B cell (primary cell): ENCODE measurements at regions not wholly inside any gene's neighbourhood (a gene's known extent, or its start where the extent isn't known, plus 50 kb on each side); places are given as distances from the start of the nearest gene placed in this dataset.

ENCODE experiments used
- ATAC-seq: fragments of 200-7000 bp; cut with Tn5 transposase; one replicate; pipeline ENCODE4 v1.10.0; 2021; ENCODE audit warnings: low read depth, mild to moderate bottlenecking, moderate number of reproducible peaks, moderate library complexity
- CTCF ChIA-PET: fragments of 350-600 bp; sonication (Branson Sonifier 250); formaldehyde crosslinking; loops from one replicate; lab custom pipeline; 2021; ENCODE audit warnings: antibody characterized with exemption, inconsistent platforms; lab: Charles Lee
- POLR2A ChIA-PET: fragments of 350-600 bp; sonication (Branson Sonifier 250); formaldehyde crosslinking; loops from one replicate; lab custom pipeline; 2021; ENCODE audit warnings: antibody characterized with exemption; lab: Charles Lee
- DNase-seq: peaks from one replicate; pipeline ENCODE4 v3.0.0; 2013
- H2AFZ ChIP-seq: 2 replicates; pipeline ENCODE4 v1.6.1; 2012; ENCODE audit warnings: mild to moderate bottlenecking, low read depth, low read length; ENCODE audit not compliant: insufficient read depth, poor library complexity, severe bottlenecking
- H3K27ac ChIP-seq, 2 donors: 1 replicate in 1 of 2; 2 replicates in 1 of 2; pipeline ENCODE4 v1.5.1; 2012 to 2013; ENCODE audit warnings: low read length in 2 of 2, mild to moderate bottlenecking in 2 of 2, moderate library complexity in 1 of 2
- H3K27me3 ChIP-seq, 4 experiments: fragments of 200-600 bp in 1 of 4; sonication (generic) in 1 of 4; replicated peaks in 1 of 4; 1 replicate in 2 of 4; 2 replicates in 2 of 4; pipeline versions ENCODE4 v1.6.1 to v1.7.0; 2013 to 2016; ENCODE audit warnings: low read length in 3 of 4, mild to moderate bottlenecking in 2 of 4, mixed read lengths in 1 of 4, moderate library complexity in 1 of 4; ENCODE audit not compliant: insufficient read depth in 4 of 4, control insufficient read depth in 3 of 4; ENCODE audit errors: control extremely low read depth in 1 of 4
- H3K36me3 ChIP-seq, 2 experiments: replicated peaks in 1 of 2; 1 replicate in 1 of 2; 2 replicates in 1 of 2; pipeline versions ENCODE4 v1.6.1 to v1.7.1; 2013; ENCODE audit warnings: low read length in 1 of 2; ENCODE audit not compliant: insufficient read depth in 2 of 2, control insufficient read depth in 1 of 2; ENCODE audit errors: control extremely low read depth in 1 of 2, extremely low read depth in 1 of 2
- H3K4me1 ChIP-seq, 2 donors: fragments of 200-600 bp in 1 of 2; sonication (generic) in 1 of 2; 1 replicate in 1 of 2; 2 replicates in 1 of 2; pipeline versions ENCODE4 v1.5.1 to v1.6.1; 2013 to 2017; ENCODE audit warnings: low read length in 2 of 2; ENCODE audit not compliant: control insufficient read depth in 2 of 2, insufficient read depth in 2 of 2
- H3K4me2 ChIP-seq: replicated peaks from 2 replicates; pipeline ENCODE3; 2012; ENCODE audit warnings: mild to moderate bottlenecking, low read depth, low read length; ENCODE audit not compliant: poor library complexity, severe bottlenecking
- H3K4me3 ChIP-seq, 5 experiments: fragments of 200-600 bp in 1 of 5; sonication (generic) in 1 of 5; 1 replicate in 3 of 5; 2 replicates in 2 of 5; pipeline versions ENCODE4 v1.5.1 to v1.7.0; 2011 to 2016; ENCODE audit warnings: low read length in 4 of 5, mild to moderate bottlenecking in 4 of 5, low read depth in 2 of 5, control low read depth in 1 of 5, moderate library complexity in 1 of 5; ENCODE audit not compliant: insufficient read depth in 1 of 5; ENCODE audit errors: control extremely low read depth in 1 of 5, extremely low read depth in 1 of 5
- H3K79me2 ChIP-seq: fragments of 200-600 bp; sonication (generic); one replicate; pipeline ENCODE4 v1.6.0; 2016; ENCODE audit warnings: low read length; ENCODE audit not compliant: control insufficient read depth, insufficient read depth
- H3K9ac ChIP-seq: fragments of 200-600 bp; sonication (generic); 2 replicates; pipeline ENCODE4 v1.6.1; 2017; ENCODE audit warnings: mild to moderate bottlenecking, low read length, moderate library complexity
- H3K9me3 ChIP-seq, 3 donors: one replicate each; pipeline versions ENCODE4 v1.6.1 to v1.7.1; 2013; ENCODE audit warnings: low read length in 2 of 3; ENCODE audit not compliant: control insufficient read depth in 2 of 3, insufficient read depth in 1 of 3; ENCODE audit errors: control extremely low read depth in 1 of 3
- H4K20me1 ChIP-seq: 2 replicates; pipeline ENCODE4 v1.6.0; 2012; ENCODE audit warnings: mild to moderate bottlenecking, low read length; ENCODE audit not compliant: insufficient read depth, control insufficient read depth, poor library complexity, severe bottlenecking
- H3K27ac Mint-ChIP-seq: one replicate; pipeline ENCODE4 v1.8.0; 2021; ENCODE audit warnings: mixed read lengths
- H3K27me3 Mint-ChIP-seq: one replicate; pipeline ENCODE4 v1.8.0; 2021; ENCODE audit warnings: mixed read lengths
- H3K4me1 Mint-ChIP-seq: one replicate; pipeline ENCODE4 v1.8.0; 2021; ENCODE audit warnings: mixed read lengths
- H3K4me3 Mint-ChIP-seq: one replicate; pipeline ENCODE4 v1.8.0; 2021; ENCODE audit warnings: mixed read lengths
- H3K9me3 Mint-ChIP-seq: one replicate; pipeline ENCODE4 v1.8.0; 2022; ENCODE audit warnings: mixed read lengths; ENCODE audit not compliant: insufficient read depth
- EZH2 ChIP-seq: IDR thresholded peaks from 2 replicates; pipeline ENCODE4 v1.6.1; 2012; ENCODE audit warnings: borderline replicate concordance, low read depth, mild to moderate bottlenecking, moderate library complexity, low read length; ENCODE audit not compliant: insufficient read depth, poor library complexity, severe bottlenecking
- WGBS: methylation state at CpG from one replicate; pipeline ENCODE4 v1.1.5; 2013; ENCODE audit warnings: missing lambda C conversion rate; ENCODE audit not compliant: insufficient coverage; 5-methylcytosine and 5-hydroxymethylcytosine counted together
- intact Hi-C: fragments of 100-400 bp; cut with micrococcal nuclease; formaldehyde crosslinking; loops from one replicate; pipeline ENCODE4 v1.10.0; 2022
- TF ChIP-seq, protein P1 (sequence below): fragments of 200-600 bp; IDR thresholded peaks from one replicate; pipeline ENCODE4 v1.8.0; 2022; ENCODE audit warnings: antibody characterized with exemption, mild to moderate bottlenecking

DNA sequence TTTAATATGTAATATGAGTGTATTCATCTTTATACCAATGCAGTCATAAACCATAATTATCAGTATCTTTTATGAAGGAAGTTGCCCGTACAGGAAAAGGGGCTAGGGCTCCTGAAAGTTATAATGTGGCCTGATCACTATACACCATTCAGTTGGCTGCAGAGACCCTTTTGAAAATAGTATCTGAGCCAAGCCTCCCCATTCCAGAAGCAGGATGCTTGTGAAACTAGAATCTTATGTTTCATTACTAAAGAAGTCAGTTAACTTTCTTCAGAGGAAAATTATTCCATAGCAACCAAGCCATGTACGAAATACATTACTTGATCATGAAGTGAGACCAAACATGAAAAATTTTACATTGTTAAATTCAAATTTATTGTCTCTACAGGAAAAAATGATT, 251.5 kb upstream of the TCF21 start:
- Mint-ChIP-seq H3K4me3 (no peak overlapping the region), H3K4me1 (no peaks in the 10 kb centered on the region)

DNA sequence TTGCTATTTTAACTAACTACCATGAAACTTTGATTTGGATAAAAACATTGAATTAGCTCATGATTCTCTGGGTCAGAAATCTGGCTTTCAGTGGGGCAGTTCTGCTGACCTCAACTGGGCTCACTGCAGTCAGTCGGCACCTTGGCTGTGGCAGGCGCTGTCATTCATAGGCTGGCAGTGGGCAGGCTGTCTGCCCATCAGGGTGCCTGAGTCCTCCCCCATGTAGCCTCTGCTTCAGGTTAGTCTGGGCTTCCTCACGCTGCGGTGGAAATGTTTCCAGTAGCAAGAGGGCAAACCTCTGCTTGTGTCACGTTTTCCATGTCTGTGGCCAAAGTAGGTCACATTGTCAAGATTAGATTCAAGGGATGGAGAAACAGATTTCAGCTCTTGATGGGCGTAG, 251.0 kb upstream of the TCF21 start:
- Histone ChIP-seq H4K20me1 (no peaks in the 10 kb centered on the region), H3K9me3 (no peaks in the 10 kb centered on the region), H3K4me3 (no peak overlapping the region), H3K27ac (no peak overlapping the region), H3K36me3 (no peaks in the 10 kb centered on the region), H3K27me3 (no peaks in the 10 kb centered on the region), H3K4me2 (no peak overlapping the region), H3K79me2 (no peaks in the 10 kb centered on the region), H3K9ac (no peak overlapping the region), H3K4me1 (no peaks in the 10 kb centered on the region), H2AFZ (no peak overlapping the region)
- no peak overlapping the region for H3K27ac Mint-ChIP-seq
- WGBS, result 88% methylated on average over 5 of the region's 6 CpGs
- no peak overlapping the region for H3K4me3 Mint-ChIP-seq
- CTCF ChIA-PET, result no interaction called here
- H3K9me3 Mint-ChIP-seq, result peaks cover 5% of the 10 kb centered on the region
- TF ChIP-seq, protein P1, sequence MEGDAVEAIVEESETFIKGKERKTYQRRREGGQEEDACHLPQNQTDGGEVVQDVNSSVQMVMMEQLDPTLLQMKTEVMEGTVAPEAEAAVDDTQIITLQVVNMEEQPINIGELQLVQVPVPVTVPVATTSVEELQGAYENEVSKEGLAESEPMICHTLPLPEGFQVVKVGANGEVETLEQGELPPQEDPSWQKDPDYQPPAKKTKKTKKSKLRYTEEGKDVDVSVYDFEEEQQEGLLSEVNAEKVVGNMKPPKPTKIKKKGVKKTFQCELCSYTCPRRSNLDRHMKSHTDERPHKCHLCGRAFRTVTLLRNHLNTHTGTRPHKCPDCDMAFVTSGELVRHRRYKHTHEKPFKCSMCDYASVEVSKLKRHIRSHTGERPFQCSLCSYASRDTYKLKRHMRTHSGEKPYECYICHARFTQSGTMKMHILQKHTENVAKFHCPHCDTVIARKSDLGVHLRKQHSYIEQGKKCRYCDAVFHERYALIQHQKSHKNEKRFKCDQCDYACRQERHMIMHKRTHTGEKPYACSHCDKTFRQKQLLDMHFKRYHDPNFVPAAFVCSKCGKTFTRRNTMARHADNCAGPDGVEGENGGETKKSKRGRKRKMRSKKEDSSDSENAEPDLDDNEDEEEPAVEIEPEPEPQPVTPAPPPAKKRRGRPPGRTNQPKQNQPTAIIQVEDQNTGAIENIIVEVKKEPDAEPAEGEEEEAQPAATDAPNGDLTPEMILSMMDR, result no peak
- no peak for TF ChIP-seq EZH2
- ATAC-seq, result no peak
- H3K27me3 Mint-ChIP-seq, result no peaks in the 10 kb centered on the region
- DNase-seq, result no peak
- no peaks in the 10 kb centered on the region for H3K4me1 Mint-ChIP-seq
- POLR2A ChIA-PET, result no interaction called here
- intact Hi-C loops, result no loop called here

More for the DNA sequence above, 251.5 kb upstream of the TCF21 start:
- ChIA-PET CTCF (no interaction called here), POLR2A (no interaction called here)
- Histone ChIP-seq H3K36me3 (no peaks in the 10 kb centered on the region), H3K79me2 (no peaks in the 10 kb centered on the region), H3K4me3 (no peak overlapping the region), H3K27ac (no peak overlapping the region), H4K20me1 (no peaks in the 10 kb centered on the region), H3K4me1 (no peaks in the 10 kb centered on the region), H3K4me2 (no peak overlapping the region), H3K27me3 (no peaks in the 10 kb centered on the region), H3K9ac (no peak overlapping the region), H2AFZ (no peak overlapping the region), H3K9me3 (no peaks in the 10 kb centered on the region)
- ATAC-seq (no peak), DNase-seq (no peak)
- no peak overlapping the region for H3K27ac Mint-ChIP-seq
- H3K27me3 Mint-ChIP-seq, result no peaks in the 10 kb centered on the region
- H3K9me3 Mint-ChIP-seq, result peaks cover 5% of the 10 kb centered on the region
- no peak for TF ChIP-seq EZH2
- TF ChIP-seq, protein P1, result no peak
- WGBS, result no CpG with 5 or more reads among the region's 2 CpGs
- intact Hi-C loops, result no loop called here
